ENCODE measurements at regions not wholly inside any gene's neighbourhood (a gene's known extent, or its start where the extent isn't known, plus 50 kb on each side); places are given as distances from the start of the nearest gene placed in this dataset.

DNA sequence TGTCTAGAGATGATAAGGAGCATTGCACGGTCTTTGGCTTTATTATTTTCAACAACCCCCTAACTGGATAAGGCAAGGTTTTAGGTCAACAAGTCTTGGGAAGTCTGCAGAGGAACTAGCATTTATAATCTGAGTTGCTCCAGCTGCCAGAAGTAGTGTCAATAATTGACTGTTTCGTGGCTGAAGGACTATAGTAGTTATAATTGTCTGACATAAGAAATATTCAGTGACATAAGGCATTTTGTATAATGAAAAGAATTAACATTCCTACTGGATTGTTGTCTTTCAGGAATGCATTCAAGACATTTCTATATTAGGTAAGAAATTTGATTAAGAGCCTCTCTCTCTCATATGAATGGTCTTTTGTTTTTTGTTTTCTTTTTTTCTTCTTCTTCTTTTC lies 136.9 kb upstream of the SGK1 start:
- H3K27me3 ChIP-seq (ENCODE audit: insufficient read depth, low read depth) = no peaks in the 10 kb centered on the region

DNA sequence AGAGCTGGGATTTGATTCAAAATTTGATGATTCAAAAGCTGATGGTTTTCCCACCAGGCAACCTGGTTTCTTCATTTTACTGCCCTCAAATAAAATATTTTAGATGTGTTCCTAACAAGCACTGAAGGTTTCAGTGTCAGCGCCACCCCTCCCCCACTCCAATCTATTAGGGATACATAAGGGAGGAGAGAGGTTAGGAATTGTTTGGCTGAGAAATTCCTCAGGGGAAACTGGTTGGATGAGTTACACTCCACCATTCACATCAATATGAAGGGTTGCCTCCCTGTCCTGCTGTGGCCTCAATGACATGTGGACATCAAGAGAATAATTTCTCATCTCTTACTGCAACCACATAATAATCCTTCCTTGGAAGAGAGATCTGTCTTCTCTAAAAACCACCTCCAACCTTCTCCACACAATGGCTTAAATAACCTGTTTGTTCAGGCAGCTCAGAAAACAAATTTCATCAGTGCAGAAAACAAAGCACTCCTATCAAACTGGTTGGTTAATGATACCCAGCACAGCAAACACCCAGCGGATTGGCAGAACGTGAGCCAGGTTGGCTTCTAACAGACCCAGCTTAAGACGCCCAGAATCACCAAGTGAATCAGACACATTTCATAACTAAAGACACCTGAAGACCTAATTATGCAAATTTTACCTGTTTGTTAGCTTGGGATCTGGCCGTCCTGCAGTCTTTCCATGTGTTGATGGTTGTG lies 136.0 kb upstream of the SGK1 start:
- Histone ChIP-seq H3K9ac (no peak overlapping the region), H3K27ac (no peak overlapping the region), H3K4me3 (IDR thresholded peaks at IDR 0.05; ENCODE audit: insufficient read depth, low read depth, low read length) (no peak overlapping the region), H3K4me1 (ENCODE audit: low read depth, poor library complexity, severe bottlenecking) (no peaks in the 10 kb centered on the region), H2AFZ (ENCODE audit: low read depth) (no peak overlapping the region), H3K36me3 (ENCODE audit: insufficient read depth) (no peaks in the 10 kb centered on the region), H3K79me2 (ENCODE audit: insufficient read depth, low read depth) (no peaks in the 10 kb centered on the region), H3K4me2 (no peak overlapping the region), H3K27me3 (ENCODE audit: insufficient read depth, low read depth) (no peaks in the 10 kb centered on the region), H4K20me1 (ENCODE audit: insufficient read depth) (no peaks in the 10 kb centered on the region)
- TF ChIP-seq, protein P1, sequence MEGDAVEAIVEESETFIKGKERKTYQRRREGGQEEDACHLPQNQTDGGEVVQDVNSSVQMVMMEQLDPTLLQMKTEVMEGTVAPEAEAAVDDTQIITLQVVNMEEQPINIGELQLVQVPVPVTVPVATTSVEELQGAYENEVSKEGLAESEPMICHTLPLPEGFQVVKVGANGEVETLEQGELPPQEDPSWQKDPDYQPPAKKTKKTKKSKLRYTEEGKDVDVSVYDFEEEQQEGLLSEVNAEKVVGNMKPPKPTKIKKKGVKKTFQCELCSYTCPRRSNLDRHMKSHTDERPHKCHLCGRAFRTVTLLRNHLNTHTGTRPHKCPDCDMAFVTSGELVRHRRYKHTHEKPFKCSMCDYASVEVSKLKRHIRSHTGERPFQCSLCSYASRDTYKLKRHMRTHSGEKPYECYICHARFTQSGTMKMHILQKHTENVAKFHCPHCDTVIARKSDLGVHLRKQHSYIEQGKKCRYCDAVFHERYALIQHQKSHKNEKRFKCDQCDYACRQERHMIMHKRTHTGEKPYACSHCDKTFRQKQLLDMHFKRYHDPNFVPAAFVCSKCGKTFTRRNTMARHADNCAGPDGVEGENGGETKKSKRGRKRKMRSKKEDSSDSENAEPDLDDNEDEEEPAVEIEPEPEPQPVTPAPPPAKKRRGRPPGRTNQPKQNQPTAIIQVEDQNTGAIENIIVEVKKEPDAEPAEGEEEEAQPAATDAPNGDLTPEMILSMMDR (conservative IDR thresholded peaks at IDR 0.05; ENCODE audit: low read depth, low read length) = no peak

More for the DNA sequence above, 136.9 kb upstream of the SGK1 start:
- Histone ChIP-seq H3K9ac (no peak overlapping the region), H3K4me2 (no peak overlapping the region), H2AFZ (ENCODE audit: low read depth) (no peak overlapping the region), H3K27ac (no peak overlapping the region), H3K4me1 (ENCODE audit: low read depth, poor library complexity, severe bottlenecking) (no peaks in the 10 kb centered on the region), H3K4me3 (IDR thresholded peaks at IDR 0.05; ENCODE audit: insufficient read depth, low read depth, low read length) (no peak overlapping the region), H4K20me1 (ENCODE audit: insufficient read depth) (no peaks in the 10 kb centered on the region), H3K36me3 (ENCODE audit: insufficient read depth) (no peaks in the 10 kb centered on the region), H3K79me2 (ENCODE audit: insufficient read depth, low read depth) (no peaks in the 10 kb centered on the region)
- TF ChIP-seq, protein P1 (conservative IDR thresholded peaks at IDR 0.05; ENCODE audit: low read depth, low read length) = no peak

GRCh38 chr6:134452906-134453305 lies 135.0 kb upstream of the SGK1 start:
- Histone ChIP-seq H3K4me2 (no peak overlapping the region), H3K79me2 (ENCODE audit: insufficient read depth, low read depth) (no peaks in the 10 kb centered on the region), H3K27me3 (ENCODE audit: insufficient read depth, low read depth) (no peaks in the 10 kb centered on the region), H3K27ac (no peak overlapping the region), H3K4me3 (IDR thresholded peaks at IDR 0.05; ENCODE audit: insufficient read depth, low read depth, low read length) (no peak overlapping the region), H4K20me1 (ENCODE audit: insufficient read depth) (no peaks in the 10 kb centered on the region), H2AFZ (ENCODE audit: low read depth) (no peak overlapping the region), H3K36me3 (ENCODE audit: insufficient read depth) (no peaks in the 10 kb centered on the region), H3K4me1 (ENCODE audit: low read depth, poor library complexity, severe bottlenecking) (no peaks in the 10 kb centered on the region), H3K9ac (no peak overlapping the region)
- TF ChIP-seq, protein P1 (conservative IDR thresholded peaks at IDR 0.05; ENCODE audit: low read depth, low read length) = no peak

- Histone ChIP-seq H3K79me2 (ENCODE audit: insufficient read depth, low read depth) (no peaks in the 10 kb centered on the region), H4K20me1 (ENCODE audit: insufficient read depth) (no peaks in the 10 kb centered on the region), H3K9ac (no peak overlapping the region), H3K4me1 (ENCODE audit: low read depth, poor library complexity, severe bottlenecking) (peaks cover 5% of the 10 kb centered on the region), H3K27me3 (ENCODE audit: insufficient read depth, low read depth) (no peaks in the 10 kb centered on the region), H3K27ac (no peak overlapping the region), H3K4me3 (IDR thresholded peaks at IDR 0.05; ENCODE audit: insufficient read depth, low read depth, low read length) (no peak overlapping the region), H3K36me3 (ENCODE audit: insufficient read depth) (no peaks in the 10 kb centered on the region), H3K4me2 (no peak overlapping the region), H2AFZ (ENCODE audit: low read depth) (no peak overlapping the region)
- TF ChIP-seq, protein P1 (conservative IDR thresholded peaks at IDR 0.05; ENCODE audit: low read depth, low read length) = no peak
Observed at GRCh38 chr6:134451529-134451928, 133.6 kb upstream of the SGK1 start.

Measured in KMS-11 (cell line).